GM21619 (cell line): ENCODE measurements at regions not wholly inside any gene's neighbourhood (a gene's known extent, or its start where the extent isn't known, plus 50 kb on each side); places are given as distances from the start of the nearest gene placed in this dataset.

Experiments
- ATAC-seq: cut with Tn5 transposase; IDR thresholded peaks from one replicate; pipeline ENCODE4 v1.9.1; 2021; ENCODE audit not compliant: unreplicated experiment

DNA sequence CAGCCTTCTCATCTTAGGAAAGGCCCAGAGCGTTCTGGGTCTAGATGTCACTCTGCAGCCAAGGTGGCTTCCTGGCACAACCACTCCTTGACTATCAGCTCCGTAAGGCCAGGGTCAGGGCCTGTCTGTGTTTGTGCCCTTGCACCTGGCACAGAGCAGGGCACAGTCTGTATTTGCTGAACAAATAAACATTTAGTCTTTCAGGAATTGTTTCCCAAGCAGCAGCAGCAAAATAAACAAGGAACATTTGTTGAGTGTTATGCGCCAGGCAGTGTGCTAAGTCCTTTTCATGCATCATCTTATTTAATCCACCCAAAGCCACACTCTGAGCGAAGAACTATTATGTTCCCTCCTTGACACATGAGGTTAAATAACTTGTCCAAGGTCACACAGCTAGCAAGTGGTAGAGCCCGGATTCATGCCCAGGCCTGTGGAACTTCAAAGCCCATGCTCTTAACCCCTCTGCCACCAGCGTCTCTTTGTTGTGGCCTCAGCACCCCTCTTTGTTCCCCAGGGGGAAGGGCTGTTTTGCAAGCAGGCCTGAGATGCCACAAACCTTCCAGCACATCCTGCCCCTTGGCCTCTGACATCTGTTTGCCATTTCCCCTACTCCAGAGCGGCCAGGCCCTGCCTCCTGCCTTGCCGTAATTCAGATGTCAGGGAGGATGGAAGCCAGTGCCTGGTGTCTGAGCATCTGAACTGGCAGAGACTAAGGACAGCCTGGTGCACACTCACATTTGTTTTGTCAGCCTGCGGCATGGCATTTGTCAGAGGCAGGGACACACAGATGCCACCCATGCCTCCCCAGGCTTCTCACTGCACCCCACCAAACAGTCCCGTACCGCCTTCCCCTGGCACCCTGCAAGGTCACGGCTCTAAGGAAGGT lies 325.8 kb upstream of the ZMIZ1 start:
- ATAC-seq = no peak

DNA sequence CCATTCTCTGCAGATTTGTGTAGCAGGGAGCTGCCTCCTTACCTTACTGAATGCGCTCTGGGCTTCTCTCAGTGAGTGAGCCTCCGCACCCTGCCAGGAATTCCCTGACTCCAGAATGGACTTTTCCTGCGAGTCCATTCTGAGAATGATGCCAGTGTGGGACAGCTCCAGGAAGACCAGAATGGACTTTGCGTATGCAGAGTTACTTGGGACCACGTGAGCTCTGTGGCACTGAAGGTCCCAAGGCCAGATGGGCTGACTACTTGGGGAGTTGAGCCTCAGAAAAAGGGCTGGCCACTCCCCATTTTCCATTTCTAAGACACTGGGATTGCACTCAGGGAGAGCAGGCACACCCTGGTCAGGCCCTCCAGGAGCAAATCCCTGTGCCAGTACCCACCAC lies 324.7 kb upstream of the ZMIZ1 start:
- no peak for ATAC-seq

DNA sequence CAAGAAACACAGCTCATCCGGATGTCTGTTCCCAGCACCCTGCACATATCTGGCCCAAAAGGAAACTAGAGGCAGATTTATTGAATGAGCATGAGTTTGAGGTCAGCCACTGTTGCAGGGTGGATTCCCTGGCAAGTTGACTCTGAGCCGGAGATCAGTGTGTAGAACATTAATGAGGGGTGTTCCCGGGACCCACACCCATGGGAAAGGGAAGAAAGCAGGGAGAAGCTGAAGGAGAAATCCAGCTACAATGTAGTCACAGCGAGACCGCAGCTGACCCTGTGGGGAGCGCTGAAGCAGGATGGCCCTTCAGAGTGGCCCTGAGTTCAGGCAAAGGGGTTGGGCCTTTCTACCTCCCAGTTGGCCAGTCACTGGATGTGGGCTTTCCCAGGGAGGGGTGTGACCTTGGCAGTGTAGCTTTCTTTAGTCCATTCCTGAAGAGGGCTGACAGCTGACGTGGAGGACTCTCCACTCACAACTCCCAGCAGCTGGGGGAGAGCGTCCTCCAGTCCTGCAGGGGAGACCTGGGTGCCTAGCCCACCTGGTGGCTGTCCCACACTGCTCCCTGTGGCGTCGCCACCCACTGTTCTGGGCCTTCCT lies 324.2 kb upstream of the ZMIZ1 start:
- no peak for ATAC-seq

DNA sequence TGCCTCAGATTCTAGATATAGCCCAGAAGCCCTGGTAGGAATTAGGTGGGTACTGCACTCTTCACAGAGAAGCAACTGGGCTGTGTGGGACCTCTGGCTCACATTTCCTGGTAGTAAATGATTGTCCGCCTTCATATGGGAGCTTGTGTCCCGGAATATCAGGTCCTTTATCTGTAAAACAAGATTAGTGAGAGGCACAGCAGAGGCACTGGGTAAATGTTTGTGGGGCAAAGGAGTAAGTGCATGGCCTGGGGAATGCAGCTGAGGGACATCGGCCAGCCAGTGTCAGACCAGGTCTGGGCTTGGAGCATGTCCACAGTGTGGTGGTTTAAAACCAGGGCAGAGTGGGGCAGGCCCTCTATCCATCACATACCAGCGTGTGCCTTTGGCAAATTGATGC lies 323.3 kb upstream of the ZMIZ1 start:
- no peak for ATAC-seq

DNA sequence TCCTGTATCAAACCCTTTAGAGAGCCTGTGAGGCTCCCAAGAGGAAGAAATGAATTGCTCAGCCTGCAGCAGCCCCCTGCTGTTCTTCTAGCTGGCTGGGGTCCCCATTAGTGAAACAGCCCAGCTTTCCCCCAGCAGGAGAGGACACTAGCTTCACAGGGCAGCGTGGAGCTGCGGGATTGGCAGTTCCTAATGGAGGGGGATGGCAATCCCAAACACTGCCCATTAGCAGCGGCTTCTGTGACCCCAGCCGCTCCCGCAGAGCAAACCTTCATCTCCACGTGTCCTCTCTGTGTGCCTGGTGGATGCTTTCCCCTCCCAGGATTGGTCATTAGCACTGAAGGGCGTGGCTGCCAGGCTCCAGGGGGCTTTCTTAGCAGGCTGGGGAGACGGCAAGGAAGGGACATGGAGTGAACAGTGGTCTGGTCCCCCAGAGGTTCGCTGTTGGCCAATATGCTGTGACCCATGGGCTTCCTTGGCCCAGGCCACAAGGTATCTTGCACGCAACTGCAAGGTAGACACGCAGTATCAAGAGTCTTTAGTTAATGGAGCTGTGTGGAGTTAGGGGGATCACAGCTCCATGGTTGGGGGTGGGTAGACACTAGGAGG lies 322.5 kb upstream of the ZMIZ1 start:
- no peak for ATAC-seq

DNA sequence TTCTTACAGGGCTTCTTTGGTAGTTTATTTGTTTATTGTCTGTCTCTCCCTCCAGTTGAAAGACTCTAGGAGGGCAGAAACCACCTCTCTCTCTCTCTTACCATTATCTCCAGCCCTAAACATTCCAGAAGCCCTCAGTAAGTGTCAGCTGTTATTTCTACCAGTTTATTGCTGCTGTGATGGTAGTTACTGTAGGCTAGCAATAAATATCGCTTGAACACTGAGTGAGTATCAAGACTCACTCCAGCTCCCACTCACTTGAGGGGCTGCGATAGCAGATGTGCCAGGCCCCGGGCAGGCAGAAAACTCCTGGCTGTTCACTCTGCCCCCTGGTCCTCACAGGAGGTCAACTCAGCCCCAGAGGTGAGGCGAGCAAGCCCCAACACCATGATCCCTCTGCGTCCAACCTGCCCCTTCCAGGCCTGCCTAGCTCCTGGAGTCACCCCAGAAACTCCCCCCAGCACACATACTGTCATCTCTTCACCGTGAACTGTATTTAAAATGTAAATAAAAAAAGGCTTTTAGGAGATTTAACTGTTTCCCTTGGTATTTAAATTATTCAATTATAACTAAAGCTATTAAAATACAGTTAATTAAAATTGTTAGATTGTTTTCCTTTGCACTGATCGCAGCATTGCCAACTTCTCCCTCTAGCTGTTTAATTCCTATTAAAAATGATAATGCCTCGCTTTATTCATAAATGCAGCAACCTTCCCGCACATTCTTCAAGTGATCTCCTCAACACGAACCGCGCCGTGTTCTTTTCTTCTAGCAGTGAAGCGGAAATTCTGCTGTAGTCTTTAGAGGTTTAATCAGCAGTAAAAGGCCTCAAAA lies 321.1 kb upstream of the ZMIZ1 start:
- no peak for ATAC-seq

DNA sequence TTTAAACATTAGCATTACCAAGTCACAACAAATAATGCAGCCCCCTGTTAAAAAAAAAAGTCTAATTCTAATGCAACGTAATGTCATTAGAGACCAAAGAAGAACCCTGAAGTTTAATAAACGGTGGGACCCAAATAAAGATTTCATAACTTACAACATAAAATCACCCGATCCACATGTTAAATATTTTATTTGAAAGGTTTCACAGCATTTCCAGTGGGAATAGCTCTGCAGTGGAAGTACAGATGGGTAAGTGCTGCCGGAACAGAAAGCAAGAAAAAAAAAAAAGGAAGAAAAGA lies 320.6 kb upstream of the ZMIZ1 start:
- ATAC-seq = no peak

DNA sequence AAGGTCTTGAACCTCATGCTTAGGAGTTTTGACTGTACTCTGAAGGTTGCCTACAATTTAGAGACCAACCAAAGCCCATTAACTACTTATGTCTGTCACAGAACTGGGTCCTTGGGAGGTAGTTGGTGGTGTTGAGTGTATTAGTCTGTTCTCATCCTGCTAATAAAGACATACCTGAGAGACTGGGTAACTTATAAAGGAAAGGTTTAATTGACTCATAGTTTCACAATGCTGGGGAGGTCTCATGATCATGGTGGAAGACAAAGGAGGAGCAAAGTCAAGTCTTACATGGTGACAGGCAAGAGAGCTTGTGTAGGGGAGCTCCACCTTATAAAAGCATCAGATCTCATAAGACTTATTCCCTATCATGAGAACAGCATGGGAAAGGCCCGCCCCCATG lies 319.6 kb upstream of the ZMIZ1 start:
- ATAC-seq = no peak

DNA sequence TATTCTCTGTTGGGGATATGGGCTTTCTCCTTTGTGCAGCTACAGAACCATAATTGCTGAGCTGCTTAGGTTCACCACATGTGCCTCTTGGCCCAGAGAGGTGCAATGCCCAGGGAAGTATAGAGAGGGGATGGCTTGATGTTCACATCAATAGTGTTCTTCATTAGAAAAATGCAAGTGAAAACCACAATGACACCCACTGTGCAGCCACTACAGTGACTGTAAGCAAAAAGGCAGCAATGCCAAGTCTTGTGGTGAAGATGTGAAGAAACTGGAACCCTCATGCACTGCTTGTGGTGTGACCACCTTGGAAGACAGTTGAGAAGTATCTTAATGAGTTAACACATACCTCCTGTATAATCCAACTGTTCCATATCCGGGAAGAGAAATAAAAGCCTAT lies 318.9 kb upstream of the ZMIZ1 start:
- ATAC-seq = no peak

DNA sequence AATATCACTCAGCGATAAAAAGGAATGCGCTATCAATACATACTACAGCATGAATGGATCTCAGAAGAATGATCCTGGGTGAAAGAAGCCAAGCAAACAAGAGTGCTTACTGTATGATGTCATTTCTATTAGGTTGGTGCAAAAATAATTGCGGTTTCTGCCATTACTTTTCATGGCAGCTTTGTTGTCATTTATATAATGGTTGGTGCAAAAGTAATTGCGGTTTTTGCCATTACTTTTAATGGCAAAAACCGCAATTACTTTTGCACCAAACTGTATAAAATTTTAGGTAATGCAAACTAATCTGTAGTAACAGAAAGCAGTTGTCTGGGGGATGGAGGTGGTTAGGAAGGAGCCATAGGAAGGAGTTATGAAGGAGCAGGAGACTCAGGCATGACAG lies 318.3 kb upstream of the ZMIZ1 start:
- no peak for ATAC-seq

DNA sequence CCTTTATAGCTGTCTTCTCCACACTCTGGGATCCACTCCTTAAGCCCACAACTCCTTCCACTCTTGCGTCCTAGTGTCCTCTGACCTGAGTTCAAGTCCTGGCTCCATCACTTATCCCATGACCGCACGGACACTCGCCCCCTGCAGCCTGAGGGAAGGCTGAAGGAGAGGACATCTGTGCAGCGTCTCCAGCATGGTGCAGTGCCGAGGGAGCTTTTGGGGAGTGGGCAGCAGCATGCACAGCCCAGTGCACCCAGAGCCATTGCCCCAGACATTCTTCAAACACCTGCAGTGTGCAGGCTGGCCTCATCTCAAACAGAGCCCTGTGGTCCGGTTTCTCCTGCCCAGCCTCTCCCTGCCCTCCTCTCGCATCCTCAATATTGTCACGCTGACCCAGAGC lies 317.1 kb upstream of the ZMIZ1 start:
- ATAC-seq = no peak

DNA sequence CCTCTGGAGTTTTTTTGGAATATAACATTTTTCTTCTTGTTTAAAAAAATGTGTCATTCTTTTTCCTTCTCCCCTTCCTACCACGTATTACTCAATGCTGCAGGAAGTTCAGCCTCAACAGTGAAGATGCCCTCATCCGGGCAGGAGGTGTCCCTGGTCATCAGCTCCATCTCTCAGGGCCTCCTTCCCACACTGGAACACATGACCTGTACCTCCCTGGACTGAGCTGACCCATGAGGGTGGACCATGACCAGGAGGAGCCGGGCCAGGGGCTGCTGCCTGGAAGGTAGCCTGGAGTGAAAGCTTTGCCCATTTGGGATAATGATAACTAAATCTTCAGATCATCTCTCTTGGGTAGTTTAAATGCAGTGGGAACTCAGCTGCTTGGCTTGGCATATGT lies 316.5 kb upstream of the ZMIZ1 start:
- no peak for ATAC-seq

DNA sequence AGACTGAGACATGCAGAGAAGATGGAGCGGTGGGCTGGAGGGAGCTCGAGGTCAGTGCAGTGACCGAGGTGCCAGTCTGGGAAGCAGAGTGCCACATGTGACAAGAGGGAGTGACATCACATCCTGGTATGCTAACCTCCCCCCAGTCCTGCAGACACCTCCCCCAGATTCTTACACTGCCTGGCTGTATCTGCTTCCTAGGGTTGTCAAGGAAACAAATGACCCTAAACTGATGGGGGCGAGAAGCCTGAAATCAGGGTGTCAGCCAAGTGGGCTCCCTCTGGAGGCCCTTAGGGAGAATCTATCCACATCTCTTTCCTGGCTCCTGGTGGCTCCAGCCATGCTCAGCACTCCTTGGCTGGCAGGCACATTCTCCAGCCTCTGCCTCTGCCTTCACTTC lies 316.1 kb upstream of the ZMIZ1 start:
- no peak for ATAC-seq

DNA sequence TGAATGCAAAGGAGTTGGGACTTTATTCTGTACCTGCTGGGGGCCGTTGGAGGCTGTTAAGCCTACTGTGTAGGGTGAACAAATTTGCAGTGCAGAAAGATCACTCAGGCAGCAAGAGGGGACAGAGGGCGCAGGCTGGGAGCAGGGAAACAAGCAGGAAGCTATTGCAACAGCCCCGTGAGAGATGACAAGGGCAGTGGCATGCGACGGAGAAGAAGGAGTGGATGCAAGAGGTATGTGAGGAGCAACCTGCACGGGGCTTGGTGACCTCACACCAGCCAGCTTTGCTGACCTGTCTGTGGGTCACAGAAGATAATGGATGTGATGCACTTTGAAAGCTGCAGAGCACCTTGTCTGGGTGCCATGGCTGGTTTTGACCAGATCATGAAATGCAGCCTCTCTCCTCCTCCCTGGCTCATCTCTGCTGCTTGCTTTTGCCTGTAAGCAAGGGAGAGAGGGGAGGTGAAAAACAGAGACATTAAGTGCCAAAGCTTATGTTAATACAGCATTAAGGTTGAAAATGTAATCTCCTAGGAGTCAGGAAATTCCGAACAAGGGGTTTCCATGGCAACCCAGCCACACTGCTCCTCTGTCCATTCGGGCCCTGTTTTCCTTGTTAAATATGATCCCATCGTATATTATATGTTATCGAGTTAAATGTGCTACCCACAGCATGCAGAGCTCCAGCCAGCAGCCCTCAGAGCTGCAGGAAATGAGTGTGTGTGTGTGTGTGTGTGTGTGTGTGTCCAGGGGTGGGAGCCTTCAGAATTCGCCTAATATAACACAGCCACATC lies 314.3 kb upstream of the ZMIZ1 start:
- no peak for ATAC-seq

DNA sequence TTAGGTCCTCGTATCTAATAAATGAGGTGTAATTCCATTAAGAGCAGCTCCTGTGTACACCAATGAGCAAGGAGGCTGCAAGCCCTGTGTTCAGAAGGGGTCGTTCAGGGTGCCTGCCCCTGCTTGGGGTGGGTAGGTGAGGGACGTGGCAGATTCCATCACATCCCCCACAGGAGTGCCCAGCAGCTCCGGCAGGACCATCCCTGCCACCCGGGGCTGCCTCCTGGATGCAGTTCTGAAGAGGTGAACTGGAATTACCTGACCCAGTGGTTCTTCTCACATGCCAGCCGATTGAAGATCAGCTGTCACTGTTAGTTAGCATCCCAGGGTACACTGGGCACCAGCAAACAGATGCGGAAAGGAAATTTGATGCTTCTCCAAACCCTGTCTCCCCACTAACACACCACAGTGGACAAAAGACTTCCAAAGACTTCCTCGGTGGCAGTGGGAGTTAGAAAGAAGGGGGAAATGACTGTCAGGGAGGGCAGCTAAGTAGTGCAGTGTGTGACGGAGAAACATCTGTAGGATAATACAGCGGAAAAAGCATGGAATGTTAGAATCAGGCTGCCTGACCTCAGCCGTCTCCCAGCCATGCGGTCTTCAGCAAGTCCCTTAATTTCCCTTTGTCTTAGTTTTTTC lies 313.6 kb upstream of the ZMIZ1 start:
- ATAC-seq = no peak

DNA sequence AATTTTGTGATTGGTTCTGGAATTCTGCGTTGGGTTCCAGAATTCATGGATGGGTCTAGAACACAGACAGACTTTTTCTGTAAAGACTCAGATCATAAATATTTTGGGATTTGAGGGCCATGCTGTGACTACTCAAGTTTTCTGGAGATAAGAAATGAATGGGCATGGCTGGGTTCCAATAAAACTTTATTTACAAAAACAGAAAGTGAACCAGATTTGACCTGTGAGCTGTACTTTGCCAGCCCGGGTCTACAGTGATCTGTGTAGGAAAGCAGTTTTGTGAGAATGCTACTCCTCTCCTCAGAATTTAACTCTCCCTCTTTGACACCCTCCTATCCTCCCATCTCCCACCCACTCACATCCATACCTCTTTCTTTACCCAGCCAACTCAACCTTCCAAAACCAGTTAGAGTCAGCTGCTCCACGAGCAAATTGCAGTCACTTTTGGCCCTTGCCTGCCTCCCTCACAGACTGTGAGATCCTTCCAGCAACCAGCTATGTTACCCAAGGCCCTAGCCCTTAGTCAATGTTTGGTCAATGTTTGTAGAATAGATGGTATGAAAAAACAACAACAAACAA lies 312.8 kb upstream of the ZMIZ1 start:
- no peak for ATAC-seq

DNA sequence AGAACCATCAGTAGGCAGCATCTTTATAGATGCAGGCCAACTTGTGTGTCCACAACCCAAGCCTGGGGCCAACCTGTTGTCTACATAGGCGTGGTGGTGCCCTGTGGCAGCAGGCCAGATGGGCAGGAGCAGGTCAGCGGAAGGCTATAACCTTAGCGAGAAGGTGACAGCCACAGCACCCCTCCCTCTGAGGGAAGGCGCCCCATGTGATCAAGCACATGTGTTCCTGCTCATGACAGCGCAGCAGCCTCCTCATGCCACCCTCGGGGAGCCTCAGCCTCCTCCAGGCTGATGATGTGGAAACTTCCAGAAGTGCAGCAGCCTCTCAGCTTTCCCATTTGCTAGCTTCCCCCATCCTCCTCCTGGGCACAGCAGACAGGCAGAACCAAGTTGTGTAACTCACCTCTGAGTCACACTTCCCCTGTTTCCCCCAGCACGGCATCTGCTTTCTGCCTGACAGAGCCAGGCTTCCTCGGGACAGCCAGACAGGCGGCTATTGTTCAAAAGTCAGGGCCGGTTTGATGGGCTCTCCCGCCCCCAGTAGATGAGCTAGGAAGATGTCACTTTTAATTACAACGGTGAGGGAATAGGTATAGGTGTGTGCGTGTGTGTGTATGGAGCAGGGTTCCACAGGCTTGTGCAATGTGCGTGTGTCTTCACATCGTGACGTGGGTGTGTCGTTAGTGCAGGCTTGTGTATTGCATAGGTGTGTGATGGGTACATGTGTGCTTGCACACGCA lies 312.0 kb upstream of the ZMIZ1 start:
- ATAC-seq = no peak

DNA sequence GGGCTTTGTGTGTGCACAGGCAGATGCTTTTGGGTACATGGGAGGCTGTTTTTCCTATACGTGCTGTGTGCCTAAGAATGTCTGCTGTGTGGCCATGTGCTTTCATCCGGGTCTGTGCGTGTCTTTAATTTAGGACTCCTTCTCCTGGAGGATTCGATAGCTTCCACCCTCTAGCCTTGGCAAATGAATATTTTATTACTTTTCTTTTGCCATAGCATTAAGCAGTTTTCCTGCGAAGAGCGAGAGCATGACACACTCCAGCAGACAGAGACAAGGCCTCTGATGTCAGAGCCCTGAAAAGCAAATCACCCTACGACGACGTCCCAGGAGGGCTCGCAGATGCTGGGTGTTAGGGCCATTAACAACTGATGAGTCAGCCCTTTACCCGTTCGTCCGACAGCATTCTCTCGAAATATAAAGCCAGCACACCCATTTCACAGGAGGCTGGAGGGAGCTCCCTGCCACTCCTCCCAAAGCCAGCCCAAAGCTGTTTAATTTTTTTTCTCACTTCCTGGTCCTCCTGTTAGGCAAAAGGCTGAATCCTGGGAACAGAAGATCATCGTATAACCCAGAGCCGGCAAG lies 311.3 kb upstream of the ZMIZ1 start:
- no peak for ATAC-seq

DNA sequence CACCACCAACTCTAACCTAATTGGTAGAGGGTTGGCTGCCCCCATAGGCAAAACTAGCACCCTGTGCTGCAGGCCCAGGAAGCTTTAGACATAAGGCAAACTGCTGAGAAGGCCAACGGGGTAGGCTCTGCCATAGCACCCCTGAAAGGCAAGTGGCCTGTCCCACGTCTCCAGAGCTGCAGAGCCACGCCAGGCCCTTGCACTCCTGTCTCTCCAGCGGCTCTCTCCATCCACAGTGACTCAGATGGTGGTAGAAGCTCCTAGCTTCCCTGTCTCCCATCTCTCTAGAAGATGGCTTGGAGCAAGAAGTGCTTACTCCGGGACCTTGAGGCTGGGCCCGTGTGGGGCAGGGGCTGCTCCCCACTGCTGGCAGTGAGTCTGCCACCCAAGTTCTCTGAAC lies 310.6 kb upstream of the ZMIZ1 start:
- no peak for ATAC-seq
